GM20000 (cell line): ENCODE measurements at regions not wholly inside any gene's neighbourhood (a gene's known extent, or its start where the extent isn't known, plus 50 kb on each side); places are given as distances from the start of the nearest gene placed in this dataset.

Experiments
- DNase-seq: peaks from one replicate; pipeline ENCODE4 v3.0.0; 2012; ENCODE audit warnings: low spot score
- TF ChIP-seq, protein P1 (sequence below): IDR thresholded peaks from 2 replicates; pipeline ENCODE4 v1.5.1; 2012; ENCODE audit warnings: mild to moderate bottlenecking, control low read depth; ENCODE audit errors: extremely low read depth, missing control alignments

- DNase-seq: no peak
- TF ChIP-seq, protein P1, sequence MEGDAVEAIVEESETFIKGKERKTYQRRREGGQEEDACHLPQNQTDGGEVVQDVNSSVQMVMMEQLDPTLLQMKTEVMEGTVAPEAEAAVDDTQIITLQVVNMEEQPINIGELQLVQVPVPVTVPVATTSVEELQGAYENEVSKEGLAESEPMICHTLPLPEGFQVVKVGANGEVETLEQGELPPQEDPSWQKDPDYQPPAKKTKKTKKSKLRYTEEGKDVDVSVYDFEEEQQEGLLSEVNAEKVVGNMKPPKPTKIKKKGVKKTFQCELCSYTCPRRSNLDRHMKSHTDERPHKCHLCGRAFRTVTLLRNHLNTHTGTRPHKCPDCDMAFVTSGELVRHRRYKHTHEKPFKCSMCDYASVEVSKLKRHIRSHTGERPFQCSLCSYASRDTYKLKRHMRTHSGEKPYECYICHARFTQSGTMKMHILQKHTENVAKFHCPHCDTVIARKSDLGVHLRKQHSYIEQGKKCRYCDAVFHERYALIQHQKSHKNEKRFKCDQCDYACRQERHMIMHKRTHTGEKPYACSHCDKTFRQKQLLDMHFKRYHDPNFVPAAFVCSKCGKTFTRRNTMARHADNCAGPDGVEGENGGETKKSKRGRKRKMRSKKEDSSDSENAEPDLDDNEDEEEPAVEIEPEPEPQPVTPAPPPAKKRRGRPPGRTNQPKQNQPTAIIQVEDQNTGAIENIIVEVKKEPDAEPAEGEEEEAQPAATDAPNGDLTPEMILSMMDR: no peak
These were observed 171.9 kb downstream of the IRX5 start for GRCh38 chr16:55102531-55102930.

DNA sequence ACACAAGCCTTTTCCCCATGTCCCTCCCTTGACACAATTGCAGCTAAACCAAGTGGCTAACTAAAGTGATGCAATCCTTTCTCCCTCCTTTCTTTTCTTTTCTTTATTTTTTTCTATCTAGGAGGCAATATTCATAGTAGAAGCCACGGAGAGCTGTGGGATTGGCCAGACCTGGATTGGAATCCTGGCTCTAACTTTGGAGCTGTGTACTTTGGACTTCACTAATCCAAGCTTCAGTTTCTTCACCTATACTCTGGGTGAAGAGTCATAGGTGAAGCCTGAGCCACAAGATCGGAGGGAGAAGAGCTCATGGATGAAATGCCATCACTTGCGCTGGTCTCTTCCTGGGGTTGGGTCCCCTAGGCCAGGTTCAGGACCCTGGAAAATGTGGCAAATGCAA, 177.2 kb downstream of the IRX5 start:
- DNase-seq: no peak
- TF ChIP-seq, protein P1: no peak

- TF ChIP-seq, protein P1: no peak
- no peak for DNase-seq
These were observed 182.5 kb downstream of the IRX5 start for GRCh38 chr16:55113210-55113609.

GRCh38 chr16:55115506-55115905, 184.8 kb downstream of the IRX5 start:
- TF ChIP-seq, protein P1: no peak
- no peak for DNase-seq

DNA sequence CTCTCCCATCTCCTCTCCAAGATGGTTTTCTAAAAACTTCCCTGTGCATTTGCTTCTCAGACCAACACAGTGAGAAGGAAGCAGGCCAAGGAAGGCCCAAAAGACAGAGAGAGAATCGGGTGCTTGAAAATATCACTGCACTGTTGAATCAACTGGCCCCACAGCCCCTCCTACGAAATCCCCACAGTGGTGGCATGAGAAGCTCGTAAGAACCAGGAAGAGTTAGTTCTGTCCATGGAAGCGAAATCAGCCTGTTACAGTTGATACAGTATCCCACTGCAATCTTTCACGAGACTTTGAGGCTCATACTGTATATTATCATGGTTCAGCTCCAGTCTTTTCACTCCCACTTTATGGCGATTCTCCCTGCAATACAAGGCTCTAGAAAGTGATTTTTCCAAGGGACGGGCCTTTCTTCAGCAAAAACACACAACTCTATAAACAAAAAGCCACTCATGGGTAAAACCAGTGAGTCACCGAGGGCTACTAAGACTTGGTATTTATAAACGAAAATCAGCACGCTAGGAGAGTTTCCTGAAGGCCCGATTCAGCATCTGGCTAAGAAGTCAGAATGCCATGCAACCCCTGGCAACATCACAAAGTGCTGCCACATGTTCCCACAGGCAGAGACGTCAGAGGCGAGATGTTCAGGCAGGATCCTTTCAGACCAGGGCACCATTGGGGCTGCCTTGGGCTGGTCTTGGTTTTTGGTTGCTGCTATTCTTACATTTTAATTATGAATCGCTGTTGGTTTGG, 185.7 kb downstream of the IRX5 start:
- DNase-seq: no peak
- TF ChIP-seq, protein P1: no peak

GRCh38 chr16:55118701-55119260, 188.1 kb downstream of the IRX5 start:
- no peak for DNase-seq
- TF ChIP-seq, protein P1: no peak

DNA sequence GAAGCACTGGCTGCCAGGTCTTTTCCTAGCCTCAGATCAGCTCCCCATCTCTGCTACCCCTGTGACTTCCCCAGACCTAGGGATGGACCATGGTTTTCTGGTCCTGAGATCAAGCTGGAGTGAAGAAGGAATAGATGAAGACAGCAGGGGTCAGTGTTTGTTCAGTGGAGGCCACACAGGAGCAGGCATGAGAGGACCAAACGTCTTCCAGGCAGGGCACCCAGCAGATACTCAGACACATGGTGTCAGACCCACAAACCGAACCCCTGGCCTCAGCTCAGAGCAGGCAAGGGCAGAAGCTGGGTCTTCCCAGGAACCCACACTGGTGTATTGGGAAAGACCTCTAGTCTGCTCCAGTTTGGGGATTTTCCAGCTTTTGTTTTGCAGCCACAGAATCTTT, 189.7 kb downstream of the IRX5 start:
- TF ChIP-seq, protein P1: no peak
- DNase-seq: no peak
